GM13976 (cell line): ENCODE measurements at regions not wholly inside any gene's neighbourhood (a gene's known extent, or its start where the extent isn't known, plus 50 kb on each side); places are given as distances from the start of the nearest gene placed in this dataset.

ENCODE experiments used
- DNase-seq: peaks from one replicate; pipeline ENCODE4 v3.0.0; 2012; ENCODE audit warnings: low spot score
- in situ Hi-C: fragments of 300-500 bp; cut with MboI; formaldehyde crosslinking; loops from one replicate; pipeline ENCODE4 v1.12.0; 2022; ENCODE audit warnings: low sequenced_read_pairs, mixed read lengths, inconsistent platforms; ENCODE audit not compliant: unreplicated experiment
- TF ChIP-seq, protein P1 (sequence below): IDR thresholded peaks from 2 replicates; pipeline ENCODE4 v1.5.1; 2012; ENCODE audit warnings: borderline replicate concordance, mild to moderate bottlenecking; ENCODE audit not compliant: insufficient read depth; ENCODE audit errors: extremely low read depth, missing control alignments, control extremely low read depth

GRCh38 chr3:112739252-112739965 lies 98.5 kb upstream of the CCDC80 start:
- no peak for DNase-seq
- in situ Hi-C loops = loop anchor here (10.0 kb wide), 1 partner anchor 95 kb away; the partner anchor contains the start of gene CCDC80
- TF ChIP-seq, protein P1, sequence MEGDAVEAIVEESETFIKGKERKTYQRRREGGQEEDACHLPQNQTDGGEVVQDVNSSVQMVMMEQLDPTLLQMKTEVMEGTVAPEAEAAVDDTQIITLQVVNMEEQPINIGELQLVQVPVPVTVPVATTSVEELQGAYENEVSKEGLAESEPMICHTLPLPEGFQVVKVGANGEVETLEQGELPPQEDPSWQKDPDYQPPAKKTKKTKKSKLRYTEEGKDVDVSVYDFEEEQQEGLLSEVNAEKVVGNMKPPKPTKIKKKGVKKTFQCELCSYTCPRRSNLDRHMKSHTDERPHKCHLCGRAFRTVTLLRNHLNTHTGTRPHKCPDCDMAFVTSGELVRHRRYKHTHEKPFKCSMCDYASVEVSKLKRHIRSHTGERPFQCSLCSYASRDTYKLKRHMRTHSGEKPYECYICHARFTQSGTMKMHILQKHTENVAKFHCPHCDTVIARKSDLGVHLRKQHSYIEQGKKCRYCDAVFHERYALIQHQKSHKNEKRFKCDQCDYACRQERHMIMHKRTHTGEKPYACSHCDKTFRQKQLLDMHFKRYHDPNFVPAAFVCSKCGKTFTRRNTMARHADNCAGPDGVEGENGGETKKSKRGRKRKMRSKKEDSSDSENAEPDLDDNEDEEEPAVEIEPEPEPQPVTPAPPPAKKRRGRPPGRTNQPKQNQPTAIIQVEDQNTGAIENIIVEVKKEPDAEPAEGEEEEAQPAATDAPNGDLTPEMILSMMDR = no peak

GRCh38 chr3:112738366-112738765 lies 97.4 kb upstream of the CCDC80 start:
- in situ Hi-C loops = loop anchor here (10.0 kb wide), 1 partner anchor 94 kb away; the partner anchor contains the start of gene CCDC80
- TF ChIP-seq, protein P1 = no peak
- no peak for DNase-seq

- in situ Hi-C loops = loop anchor here (10.0 kb wide), 1 partner anchor 92 kb away; the partner anchor contains the start of gene CCDC80
- no peak for DNase-seq
- TF ChIP-seq, protein P1 = no peak
Measured at GRCh38 chr3:112736805-112737566, 96.0 kb upstream of the CCDC80 start.

DNA sequence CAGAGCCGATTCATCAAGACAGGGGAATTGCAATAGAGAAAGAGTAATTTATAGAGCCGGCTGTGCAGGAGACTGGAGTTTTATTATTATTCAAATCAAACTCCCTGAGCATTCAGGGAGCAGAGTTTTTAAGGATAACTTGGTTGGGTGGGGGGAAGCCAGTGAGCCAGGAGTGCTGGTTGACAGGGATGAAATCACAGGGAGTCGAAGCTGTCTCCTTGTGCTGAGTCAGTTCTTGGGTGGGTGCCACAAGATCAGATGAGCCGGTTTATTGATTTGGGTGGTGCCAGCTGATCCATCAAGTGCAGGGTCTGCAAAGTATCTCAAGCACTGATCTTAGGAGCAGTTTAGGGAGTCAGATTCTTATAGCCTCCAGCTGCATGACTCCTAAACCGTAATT lies 95.4 kb upstream of the CCDC80 start:
- DNase-seq = no peak
- in situ Hi-C loops = loop anchor here (10.0 kb wide), 1 partner anchor 92 kb away; the partner anchor contains the start of gene CCDC80
- TF ChIP-seq, protein P1 = no peak

DNA sequence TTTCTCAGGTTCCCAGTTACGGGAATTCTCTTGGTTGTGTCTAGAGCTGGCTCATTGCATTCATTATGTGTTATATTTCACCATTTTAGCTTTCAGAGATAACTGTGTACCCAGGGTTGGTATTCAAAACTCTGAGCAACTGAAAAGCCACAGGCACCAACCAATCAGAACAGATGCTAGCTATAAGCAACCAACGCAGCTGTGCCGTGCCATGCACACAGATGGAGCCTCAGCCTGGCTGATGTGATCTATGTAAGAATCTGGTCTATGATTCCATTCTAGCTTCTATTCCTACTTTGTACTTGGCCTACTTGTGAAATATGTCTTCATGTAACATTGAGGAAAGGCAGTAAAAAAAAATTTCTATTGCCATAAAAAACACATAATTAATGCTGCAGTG lies 95.0 kb upstream of the CCDC80 start:
- in situ Hi-C loops = loop anchor here (10.0 kb wide), 1 partner anchor 91 kb away; the partner anchor contains the start of gene CCDC80
- TF ChIP-seq, protein P1 = no peak
- DNase-seq = no peak

- peak; percentile 63 for DNase-seq
- in situ Hi-C loops = loop anchor here (10.0 kb wide), 1 partner anchor 90 kb away; the partner anchor contains the start of gene CCDC80
- TF ChIP-seq, protein P1 = peak; percentile 58
Measured at GRCh38 chr3:112734736-112735350, 93.9 kb upstream of the CCDC80 start.
